OCI-LY3 (cell line): ENCODE measurements at regions not wholly inside any gene's neighbourhood (a gene's known extent, or its start where the extent isn't known, plus 50 kb on each side); places are given as distances from the start of the nearest gene placed in this dataset.
"Not testable (repeated sequence)": the region's sequence is repeated elsewhere in the genome, so short reads cannot be mapped to it uniquely, and the experiment has no call there.

ENCODE experiments used
- H2AFZ ChIP-seq: fragments of 200-600, 300-600 bp; shearing (Covaris generic); 2 replicates; pipeline ENCODE4 v1.6.0; 2014; ENCODE audit warnings: antibody characterized with exemption, low read depth, low read length
- H3K27ac ChIP-seq: fragments of 200-600, 300-600 bp; sonication (generic); 2 replicates; pipeline ENCODE4 v1.5.1; 2014; ENCODE audit warnings: mild to moderate bottlenecking, low read length, moderate library complexity, mixed read lengths
- H3K27me3 ChIP-seq: fragments of 200-600, 300-600 bp; sonication (generic); 2 replicates; pipeline ENCODE4 v1.6.1; 2014; ENCODE audit warnings: low read depth, low read length, mixed read lengths
- H3K36me3 ChIP-seq: fragments of 200-600, 300-600 bp; sonication (generic); replicated peaks from 2 replicates; pipeline ENCODE3; 2014; ENCODE audit warnings: low read depth, low read length, mixed read lengths
- H3K4me1 ChIP-seq: fragments of 300-600, 200-600 bp; sonication (generic); 2 replicates; pipeline ENCODE4 v1.6.1; 2014; ENCODE audit warnings: low read length, mixed read lengths
- H3K4me2 ChIP-seq: fragments of 200-600, 300-600 bp; sonication (generic); 2 replicates; pipeline ENCODE4 v1.6.1; 2014; ENCODE audit warnings: low read length, mixed read lengths
- H3K4me3 ChIP-seq: fragments of 300-600, 200-600 bp; sonication (generic); 2 replicates; pipeline ENCODE4 v1.5.1; 2014; ENCODE audit warnings: antibody characterized with exemption, mild to moderate bottlenecking, low read length, moderate library complexity
- H3K79me2 ChIP-seq: fragments of 300-600, 200-600 bp; shearing (Covaris generic); 2 replicates; pipeline ENCODE4 v1.6.1; 2014; ENCODE audit warnings: mild to moderate bottlenecking, low read length, mixed read lengths
- H3K9ac ChIP-seq: fragments of 300-600, 200-600 bp; shearing (Covaris generic); 2 replicates; pipeline ENCODE4 v1.6.0; 2014; ENCODE audit warnings: mild to moderate bottlenecking, low read length, moderate library complexity
- H3K9me3 ChIP-seq: fragments of 200-600, 300-600 bp; shearing (Covaris generic); 2 replicates; pipeline ENCODE4 v1.6.1; 2014; ENCODE audit warnings: low read length, mixed read lengths; ENCODE audit not compliant: insufficient read depth
- H4K20me1 ChIP-seq: fragments of 200-600, 300-600 bp; sonication (generic); 2 replicates; pipeline ENCODE4 v1.6.1; 2016; ENCODE audit warnings: low read length, mixed read lengths; ENCODE audit not compliant: insufficient read depth
- EZH2phosphoT487 ChIP-seq: fragments of 200-600 bp; shearing (Covaris generic); IDR thresholded peaks from 2 replicates; pipeline ENCODE4 v1.6.1; 2018; ENCODE audit warnings: antibody characterized with exemption, mixed run types, low read depth
- TF ChIP-seq, protein P1 (sequence below): fragments of 200-600, 300-600 bp; sonication (generic); IDR thresholded peaks from 2 replicates; pipeline ENCODE4 v1.5.1; 2014; ENCODE audit warnings: antibody characterized with exemption, low read length, low read depth

GRCh38 chr14:87042354-87042753 lies 950.6 kb downstream of the GALC start:
- H3K4me2 ChIP-seq = no peak overlapping the region
- H3K79me2 ChIP-seq = no peaks in the 10 kb centered on the region
- TF ChIP-seq, protein P1, sequence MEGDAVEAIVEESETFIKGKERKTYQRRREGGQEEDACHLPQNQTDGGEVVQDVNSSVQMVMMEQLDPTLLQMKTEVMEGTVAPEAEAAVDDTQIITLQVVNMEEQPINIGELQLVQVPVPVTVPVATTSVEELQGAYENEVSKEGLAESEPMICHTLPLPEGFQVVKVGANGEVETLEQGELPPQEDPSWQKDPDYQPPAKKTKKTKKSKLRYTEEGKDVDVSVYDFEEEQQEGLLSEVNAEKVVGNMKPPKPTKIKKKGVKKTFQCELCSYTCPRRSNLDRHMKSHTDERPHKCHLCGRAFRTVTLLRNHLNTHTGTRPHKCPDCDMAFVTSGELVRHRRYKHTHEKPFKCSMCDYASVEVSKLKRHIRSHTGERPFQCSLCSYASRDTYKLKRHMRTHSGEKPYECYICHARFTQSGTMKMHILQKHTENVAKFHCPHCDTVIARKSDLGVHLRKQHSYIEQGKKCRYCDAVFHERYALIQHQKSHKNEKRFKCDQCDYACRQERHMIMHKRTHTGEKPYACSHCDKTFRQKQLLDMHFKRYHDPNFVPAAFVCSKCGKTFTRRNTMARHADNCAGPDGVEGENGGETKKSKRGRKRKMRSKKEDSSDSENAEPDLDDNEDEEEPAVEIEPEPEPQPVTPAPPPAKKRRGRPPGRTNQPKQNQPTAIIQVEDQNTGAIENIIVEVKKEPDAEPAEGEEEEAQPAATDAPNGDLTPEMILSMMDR = no peak
- no peak for TF ChIP-seq EZH2phosphoT487
- no peak overlapping the region for H2AFZ ChIP-seq
- H3K4me1 ChIP-seq = peaks cover 4% of the 10 kb centered on the region; the same call in 1 of the 2 replicates
- no peaks in the 10 kb centered on the region for H3K9me3 ChIP-seq
- no peak overlapping the region for H3K4me3 ChIP-seq
- no peaks in the 10 kb centered on the region for H4K20me1 ChIP-seq
- no peaks in the 10 kb centered on the region for H3K27me3 ChIP-seq
- H3K27ac ChIP-seq = no peak overlapping the region
- H3K36me3 ChIP-seq = no peaks in the 10 kb centered on the region
- no peak overlapping the region for H3K9ac ChIP-seq

- no peaks in the 10 kb centered on the region for H3K9me3 ChIP-seq
- no peak overlapping the region for H3K4me3 ChIP-seq
- H3K79me2 ChIP-seq = no peaks in the 10 kb centered on the region
- no peaks in the 10 kb centered on the region for H4K20me1 ChIP-seq
- H3K4me1 ChIP-seq = peaks cover 4% of the 10 kb centered on the region; the same call in 1 of the 2 replicates
- TF ChIP-seq, protein P1 = no peak
- TF ChIP-seq EZH2phosphoT487 = no peak
- H2AFZ ChIP-seq = no peak overlapping the region
- H3K27ac ChIP-seq = no peak overlapping the region
- no peaks in the 10 kb centered on the region for H3K27me3 ChIP-seq
- H3K4me2 ChIP-seq = 0 out of 2 replicates have a peak overlapping the region, but pooled peaks have one; percentile 6
- H3K9ac ChIP-seq = no peak overlapping the region
- no peaks in the 10 kb centered on the region for H3K36me3 ChIP-seq
Measured at GRCh38 chr14:87041290-87042020, 951.5 kb downstream of the GALC start.

DNA sequence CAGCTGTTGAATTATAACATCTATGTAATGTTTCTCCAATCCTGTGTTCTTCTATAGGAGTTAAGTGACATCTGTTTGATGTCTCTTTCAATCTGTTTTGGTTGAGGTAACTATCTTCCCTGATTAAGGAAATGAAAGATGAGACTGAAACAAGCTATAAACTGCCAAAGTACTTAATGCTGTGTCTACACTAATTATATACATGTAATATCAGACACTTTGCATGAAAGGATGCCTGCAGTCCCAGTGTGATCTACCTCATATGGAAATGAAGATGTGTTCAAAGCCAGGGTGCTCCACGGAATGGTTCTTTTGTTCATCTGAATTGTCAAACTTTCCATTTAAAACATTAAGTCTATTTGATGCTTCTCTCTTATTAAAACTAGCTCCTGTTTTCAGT lies 958.3 kb downstream of the GALC start:
- 0 out of 2 replicates have a peak overlapping the region, but pooled peaks have one; percentile 15 for H3K4me2 ChIP-seq
- H3K79me2 ChIP-seq = no peaks in the 10 kb centered on the region
- H3K4me3 ChIP-seq = no peak overlapping the region
- no peak overlapping the region for H3K27ac ChIP-seq
- H3K36me3 ChIP-seq = no peaks in the 10 kb centered on the region
- TF ChIP-seq EZH2phosphoT487 = no peak
- TF ChIP-seq, protein P1 = no peak
- no peak overlapping the region for H3K9ac ChIP-seq
- H3K9me3 ChIP-seq = no peaks in the 10 kb centered on the region
- H3K4me1 ChIP-seq = peaks cover 12% of the 10 kb centered on the region
- H4K20me1 ChIP-seq = no peaks in the 10 kb centered on the region
- no peaks in the 10 kb centered on the region for H3K27me3 ChIP-seq
- H2AFZ ChIP-seq = no peak overlapping the region

- Histone ChIP-seq H3K4me2 (no peak overlapping the region), H3K27ac (no peak overlapping the region), H4K20me1 (no peaks in the 10 kb centered on the region), H3K9me3 (no peaks in the 10 kb centered on the region), H3K27me3 (no peaks in the 10 kb centered on the region), H2AFZ (no peak overlapping the region), H3K9ac (no peak overlapping the region), H3K79me2 (no peaks in the 10 kb centered on the region), H3K4me1 (peaks cover 12% of the 10 kb centered on the region), H3K36me3 (no peaks in the 10 kb centered on the region), H3K4me3 (no peak overlapping the region)
- TF ChIP-seq, protein P1 = no peak
Measured at GRCh38 chr14:87030197-87030596, 962.8 kb downstream of the GALC start.

- H4K20me1 ChIP-seq = not testable (repeated sequence)
Measured at GRCh38 chr14:87020106-87020505, 972.9 kb downstream of the GALC start.

More at GRCh38 chr14:87020106-87020505, 972.9 kb downstream of the GALC start:
- not testable (repeated sequence) for H3K4me3 ChIP-seq, H3K27ac ChIP-seq, H3K9ac ChIP-seq, H3K4me2 ChIP-seq, H3K79me2 ChIP-seq, H3K27me3 ChIP-seq, H3K4me1 ChIP-seq, H3K36me3 ChIP-seq, H2AFZ ChIP-seq, H3K9me3 ChIP-seq
